Cerebellar cortex (tissue), 1 donor: ENCODE measurements at regions not wholly inside any gene's neighbourhood (a gene's known extent, or its start where the extent isn't known, plus 50 kb on each side); places are given as distances from the start of the nearest gene placed in this dataset.
A peak's percentile ranks its signal among the peaks of the same experiment; 100 is the strongest.
"Not testable (repeated sequence)": the region's sequence is repeated elsewhere in the genome, so short reads cannot be mapped to it uniquely, and the experiment has no call there.

Experiments
- DNase-seq: peaks from one replicate; pipeline ENCODE4 v3.0.0-alpha.2; 2015; ENCODE audit warnings: low spot score

- peak; percentile 64 for DNase-seq
Measured at GRCh38 chr4:141346144-141346543, 125.4 kb downstream of the ZNF330 start.

DNA sequence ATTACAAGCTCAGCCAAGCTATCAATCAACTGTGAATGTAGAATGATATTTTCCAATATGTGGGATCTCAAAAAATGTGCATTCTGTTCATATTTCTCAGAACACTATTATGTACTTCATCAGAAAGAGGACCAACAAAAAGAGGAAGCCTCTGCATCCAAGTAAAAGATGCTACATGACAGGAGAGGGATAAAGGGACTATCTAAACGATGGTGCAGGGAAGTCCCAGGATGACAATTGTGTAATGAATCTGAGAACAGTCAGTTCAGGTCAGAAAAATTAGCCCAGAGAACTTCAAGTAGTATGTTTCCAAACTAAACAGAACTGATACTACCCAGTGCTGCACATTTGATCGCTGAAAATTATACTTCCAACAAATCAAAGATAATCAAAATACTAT lies 127.0 kb downstream of the ZNF330 start:
- DNase-seq, result no peak

GRCh38 chr4:141348125-141348524 lies 127.4 kb downstream of the ZNF330 start:
- no peak for DNase-seq

GRCh38 chr4:141348573-141348972 lies 127.9 kb downstream of the ZNF330 start:
- no peak for DNase-seq

- DNase-seq, result no peak
Measured at GRCh38 chr4:141349236-141349635, 128.5 kb downstream of the ZNF330 start.

GRCh38 chr4:141350122-141350905 lies 129.6 kb downstream of the ZNF330 start:
- DNase-seq, result no peak

DNA sequence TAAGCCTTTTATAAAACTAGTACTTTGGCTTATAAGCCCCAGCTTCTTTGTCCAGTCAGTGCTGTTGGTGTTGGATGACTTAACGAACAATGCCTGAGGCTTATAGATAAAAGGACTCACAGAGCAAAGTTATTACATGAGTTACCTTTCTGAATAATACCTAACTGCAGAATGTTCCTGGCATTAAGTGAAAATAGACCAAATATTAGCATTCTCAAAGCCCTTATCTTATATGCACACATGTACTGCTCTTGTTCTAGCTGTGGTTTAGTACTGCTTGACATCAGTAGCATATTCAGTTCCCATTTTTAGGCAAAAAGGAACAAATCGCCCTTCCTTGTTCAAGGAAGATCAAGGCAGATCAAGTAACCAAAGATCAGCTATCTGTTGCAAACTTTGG lies 131.6 kb downstream of the ZNF330 start:
- no peak for DNase-seq

- DNase-seq, result no peak
Measured at GRCh38 chr4:141352909-141353525, 132.3 kb downstream of the ZNF330 start.

DNA sequence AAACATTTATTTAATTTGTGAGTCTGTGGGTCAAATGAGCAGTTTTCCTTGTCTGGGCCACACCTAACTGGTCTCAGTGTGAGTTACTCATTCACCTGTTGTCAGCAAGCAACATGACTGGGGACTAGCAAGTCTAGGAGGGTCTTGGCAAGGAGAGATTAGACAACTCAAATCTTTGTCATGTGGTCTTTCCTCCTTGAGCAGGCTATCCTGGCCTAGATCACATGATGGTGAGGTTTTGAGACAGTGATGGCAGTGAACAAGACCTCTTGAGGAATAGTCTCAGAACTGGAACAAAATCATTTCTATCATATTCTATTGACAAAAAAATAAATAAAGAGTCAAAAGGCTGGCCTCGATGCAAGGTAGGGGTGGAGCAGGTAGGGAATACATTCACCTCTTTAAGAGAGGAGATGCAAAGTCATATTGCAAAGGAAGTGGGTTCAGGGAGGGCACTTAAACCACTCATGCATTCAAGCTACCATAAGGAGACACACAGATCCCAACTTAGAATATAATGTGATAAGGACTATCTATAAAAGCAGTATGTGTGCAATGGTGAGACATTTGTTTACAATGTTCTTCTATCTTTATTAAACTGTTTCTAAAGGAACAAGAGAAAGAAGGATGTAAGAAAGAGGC lies 135.7 kb downstream of the ZNF330 start:
- DNase-seq, result no peak

DNA sequence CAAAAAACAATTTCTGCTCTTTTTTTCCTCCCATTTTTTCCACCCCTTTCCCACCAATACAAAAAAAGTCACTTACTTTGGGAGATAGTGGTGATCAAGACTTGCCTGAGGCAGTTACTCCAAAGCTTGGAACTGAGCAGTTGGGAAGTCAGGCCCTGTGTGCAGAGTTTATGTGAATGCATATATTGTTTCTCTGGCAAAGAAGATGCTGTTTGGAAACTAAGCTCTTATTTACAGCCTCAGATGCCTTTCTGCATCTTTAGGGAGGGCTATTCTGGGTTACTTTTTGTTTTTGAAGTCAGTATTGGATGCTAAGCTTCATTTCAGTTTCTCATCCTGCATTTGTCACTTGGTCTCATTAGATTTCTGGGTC lies 136.3 kb downstream of the ZNF330 start:
- DNase-seq, result no peak

- DNase-seq, result not testable (repeated sequence)
Measured at GRCh38 chr4:141368241-141368640, 147.5 kb downstream of the ZNF330 start.

- DNase-seq, result no peak
Measured at GRCh38 chr4:141371206-141371605, 150.5 kb downstream of the ZNF330 start.

- DNase-seq, result no peak
Measured at GRCh38 chr4:141375855-141376254, 155.2 kb downstream of the ZNF330 start.

DNA sequence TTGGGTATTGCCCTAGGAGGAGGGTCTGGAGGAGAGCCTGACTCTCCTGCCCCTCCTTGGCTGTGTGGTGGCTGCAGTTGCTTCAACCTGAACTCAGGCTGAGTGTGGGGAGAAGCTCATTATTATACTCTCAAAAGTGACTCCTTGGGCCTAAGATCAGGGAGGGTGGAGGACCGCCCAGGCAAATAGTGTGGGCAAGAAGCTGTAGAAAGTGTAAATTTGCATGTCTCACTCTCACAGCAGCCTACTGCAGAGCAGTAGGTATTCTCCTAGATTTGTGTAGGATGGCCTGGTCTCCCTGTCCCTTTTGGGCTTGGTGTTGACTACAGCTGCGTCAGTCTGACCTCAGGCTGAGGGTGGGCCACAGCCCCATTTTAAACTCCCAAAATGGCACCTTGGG lies 156.1 kb downstream of the ZNF330 start:
- no peak for DNase-seq

DNA sequence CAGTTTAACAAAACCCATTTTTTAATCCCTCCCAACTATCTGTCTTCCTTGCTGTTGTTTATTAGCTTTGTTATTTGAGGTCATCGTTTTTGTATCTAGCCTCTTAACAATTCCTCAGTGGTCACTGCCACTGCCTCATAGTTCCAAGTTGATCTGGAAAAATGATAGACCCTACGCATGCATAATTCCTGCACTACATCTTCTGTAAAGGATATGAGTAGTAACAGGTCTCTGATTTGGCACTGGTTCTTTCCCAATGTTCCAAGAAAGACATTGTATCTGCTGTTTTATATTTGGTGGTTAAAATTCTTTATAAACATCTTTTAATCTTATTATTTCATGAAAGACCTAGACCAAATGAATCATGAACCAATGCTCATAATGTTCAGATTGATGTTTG lies 166.6 kb downstream of the ZNF330 start:
- no peak for DNase-seq

DNA sequence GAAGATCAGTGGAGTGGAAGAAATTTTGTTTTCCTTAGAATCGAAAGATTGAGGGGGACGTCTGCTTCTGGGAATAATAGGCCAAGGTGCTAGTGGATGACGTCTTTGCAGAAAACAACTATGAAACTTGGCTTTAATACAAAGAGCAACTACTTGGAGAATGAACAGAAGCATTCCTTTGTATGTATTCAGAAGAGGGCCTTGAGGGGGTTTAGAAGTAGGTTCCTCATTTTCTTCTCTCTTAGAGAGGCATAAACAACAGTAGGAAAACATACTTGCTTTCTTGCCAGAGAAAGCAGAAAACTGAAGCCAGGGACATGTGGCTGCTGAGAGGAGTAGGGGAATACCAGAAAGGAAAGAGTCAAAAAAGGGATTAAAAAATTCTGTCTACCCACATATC lies 167.8 kb downstream of the ZNF330 start:
- DNase-seq, result no peak

DNA sequence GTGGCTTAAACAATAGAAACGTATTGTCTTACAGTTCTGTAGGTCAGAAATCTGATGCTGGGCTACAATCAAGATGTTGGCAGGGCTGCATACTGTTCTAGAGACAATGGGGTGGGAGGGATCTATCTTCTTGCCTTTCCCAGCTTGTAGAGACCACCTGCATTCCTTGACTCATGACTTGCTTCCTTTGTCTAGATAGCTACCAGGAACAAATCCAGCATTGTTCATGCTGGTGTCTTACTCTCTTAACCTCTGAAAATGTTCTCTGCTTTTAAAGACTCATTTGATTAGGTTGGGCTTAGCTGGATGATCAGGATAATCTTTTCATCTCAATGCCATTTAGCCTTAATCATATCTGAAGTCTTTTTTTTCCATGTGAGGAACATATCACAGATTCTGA lies 169.0 kb downstream of the ZNF330 start:
- DNase-seq, result no peak

DNA sequence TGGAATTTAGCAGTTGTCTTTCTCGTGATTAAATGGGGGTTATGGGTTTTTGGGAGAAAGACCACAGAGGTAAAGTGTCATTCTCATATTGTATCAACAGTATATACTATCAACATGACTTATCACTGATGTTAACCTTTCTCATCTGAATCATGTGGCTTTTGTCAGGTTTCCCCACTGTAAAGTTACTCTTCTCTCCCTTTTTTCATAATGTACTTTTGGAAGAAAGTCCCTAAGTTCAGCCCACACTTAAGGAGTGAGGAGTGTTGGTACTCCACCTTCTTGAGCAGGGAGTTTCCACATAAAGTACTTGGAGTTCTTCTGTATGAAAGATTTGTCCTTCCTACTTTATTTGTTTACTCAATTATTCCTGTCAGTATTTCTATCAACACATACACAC lies 169.9 kb downstream of the ZNF330 start:
- no peak for DNase-seq

DNA sequence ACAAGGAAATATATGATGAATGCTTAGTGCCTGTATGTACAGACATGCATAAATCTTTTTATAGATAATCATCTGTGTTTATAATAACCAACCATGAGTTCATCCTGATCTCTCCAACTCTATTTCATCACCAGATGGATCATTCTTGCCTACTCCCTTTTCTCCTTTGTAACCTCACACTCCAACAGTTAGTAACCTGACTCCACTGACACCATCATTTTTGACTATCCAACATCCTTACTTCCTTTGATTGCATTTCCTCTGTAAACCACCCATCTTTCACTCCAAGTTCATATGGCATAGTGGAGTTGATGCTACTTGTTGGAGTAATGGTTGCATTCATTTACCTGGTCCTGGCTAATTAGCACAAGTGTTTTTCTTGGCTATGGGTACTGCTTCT lies 170.6 kb downstream of the ZNF330 start:
- no peak for DNase-seq

- DNase-seq, result no peak
Measured at GRCh38 chr4:141391771-141392170, 171.1 kb downstream of the ZNF330 start.

GRCh38 chr4:141395246-141395830 lies 174.6 kb downstream of the ZNF330 start:
- no peak for DNase-seq

GRCh38 chr4:141395919-141396318 lies 175.2 kb downstream of the ZNF330 start:
- no peak for DNase-seq

- DNase-seq, result no peak
Measured at GRCh38 chr4:141402712-141403111, 182.0 kb downstream of the ZNF330 start.
